Limb (tissue), 2 donors: ENCODE measurements at regions not wholly inside any gene's neighbourhood (a gene's known extent, or its start where the extent isn't known, plus 50 kb on each side); places are given as distances from the start of the nearest gene placed in this dataset.

ENCODE experiments used
- DNase-seq, 2 donors: peaks; one replicate each; pipeline ENCODE4 v3.0.0-alpha.2; 2016; ENCODE audit errors: extremely low spot score in 2 of 2

DNA sequence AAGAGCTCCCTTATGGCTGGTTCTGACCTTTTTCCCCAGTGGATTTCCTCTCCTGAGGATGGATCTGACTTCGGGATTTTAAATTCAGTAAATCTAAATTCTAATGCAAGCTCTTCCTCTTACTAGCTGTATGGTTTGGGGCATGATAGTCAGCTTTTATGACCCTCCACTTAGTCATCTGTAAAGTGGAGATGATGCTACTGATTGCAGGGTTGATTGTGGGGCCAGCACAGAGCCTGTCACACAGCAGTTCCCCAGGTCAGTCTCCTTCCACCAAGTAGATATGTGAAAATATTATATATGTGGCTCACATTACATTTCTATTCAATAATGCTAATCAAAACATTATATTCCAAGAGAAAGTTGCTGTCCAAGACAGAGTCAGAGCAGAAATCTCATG, 141.3 kb upstream of the UBE2E1 start:
- DNase-seq = no peak

DNA sequence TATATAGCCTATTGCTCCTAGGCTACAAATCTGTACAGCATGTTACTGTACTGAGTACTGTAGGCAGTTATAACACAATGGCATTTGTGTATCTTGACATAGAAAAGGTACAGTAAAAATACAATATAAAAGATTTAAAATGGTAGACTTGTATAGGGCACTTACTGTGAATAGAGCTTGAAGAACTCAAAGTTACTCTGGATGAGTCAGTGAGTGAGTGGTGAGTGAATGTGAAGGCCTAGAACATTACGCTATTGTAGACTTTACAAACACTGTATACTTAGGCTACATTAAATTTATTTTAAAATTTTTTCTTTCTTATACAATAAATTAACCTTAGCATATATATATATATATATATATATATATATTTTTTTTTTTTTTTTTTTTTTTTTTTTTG, 140.0 kb upstream of the UBE2E1 start:
- no peak for DNase-seq

DNA sequence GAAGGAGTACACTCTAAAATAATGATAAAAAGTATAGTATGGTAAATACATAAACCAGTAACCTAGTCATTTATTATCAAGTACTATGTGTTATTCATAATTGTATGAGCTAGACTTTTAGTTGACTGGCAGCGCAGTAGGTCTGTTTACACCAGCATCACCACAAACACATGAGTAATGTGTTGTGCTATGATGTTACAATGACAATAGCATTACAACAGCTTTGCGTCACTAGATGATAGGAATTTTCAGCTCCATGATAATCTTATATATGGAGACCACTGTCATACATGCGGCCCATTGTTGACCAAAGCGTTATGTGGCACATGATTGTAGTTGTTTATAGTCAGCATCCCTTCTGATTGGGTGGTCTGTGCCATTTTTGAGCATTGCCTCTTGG, 138.9 kb upstream of the UBE2E1 start:
- no peak for DNase-seq

DNA sequence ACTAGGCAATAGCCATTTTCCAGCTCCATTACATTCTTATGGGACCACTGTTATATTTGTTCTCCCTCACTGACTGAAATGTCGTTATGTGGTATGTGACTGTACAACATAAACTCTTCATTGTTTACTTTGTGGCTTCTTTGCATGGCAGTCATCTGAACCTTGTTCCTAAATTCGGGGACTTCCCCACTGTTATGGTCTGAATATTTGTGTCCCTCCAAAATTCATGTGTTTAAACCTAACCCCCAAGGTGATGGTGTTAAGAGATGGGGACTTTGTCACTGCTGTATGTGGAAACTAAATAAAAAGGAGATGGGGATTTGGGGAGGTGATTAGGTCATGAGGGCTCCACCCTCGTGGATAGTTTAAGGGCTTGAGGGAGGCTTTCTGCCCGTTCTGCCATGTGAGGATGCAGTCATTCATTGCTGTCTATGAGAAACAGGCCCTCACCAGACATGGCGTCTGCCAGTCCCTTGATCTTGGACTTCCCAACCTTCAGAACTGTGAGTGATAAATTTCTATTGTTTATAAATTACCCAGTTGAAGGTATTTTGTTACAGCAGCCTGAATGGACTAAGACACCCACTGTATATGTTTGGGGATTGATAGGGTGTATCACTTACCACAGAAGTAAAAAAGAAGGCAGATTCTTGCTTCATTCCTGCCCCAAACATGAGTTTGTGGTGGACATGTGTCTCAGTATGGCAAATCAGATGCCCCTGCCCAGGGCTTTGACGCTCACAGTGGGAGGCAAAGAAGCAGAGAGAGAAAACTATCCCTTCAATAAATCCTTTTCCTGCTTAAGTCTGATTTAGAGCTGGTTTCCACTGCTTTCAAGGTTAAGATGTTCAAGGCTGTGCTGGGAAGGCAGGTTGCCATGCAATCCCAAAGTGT, 138.0 kb upstream of the UBE2E1 start:
- no peak for DNase-seq

DNA sequence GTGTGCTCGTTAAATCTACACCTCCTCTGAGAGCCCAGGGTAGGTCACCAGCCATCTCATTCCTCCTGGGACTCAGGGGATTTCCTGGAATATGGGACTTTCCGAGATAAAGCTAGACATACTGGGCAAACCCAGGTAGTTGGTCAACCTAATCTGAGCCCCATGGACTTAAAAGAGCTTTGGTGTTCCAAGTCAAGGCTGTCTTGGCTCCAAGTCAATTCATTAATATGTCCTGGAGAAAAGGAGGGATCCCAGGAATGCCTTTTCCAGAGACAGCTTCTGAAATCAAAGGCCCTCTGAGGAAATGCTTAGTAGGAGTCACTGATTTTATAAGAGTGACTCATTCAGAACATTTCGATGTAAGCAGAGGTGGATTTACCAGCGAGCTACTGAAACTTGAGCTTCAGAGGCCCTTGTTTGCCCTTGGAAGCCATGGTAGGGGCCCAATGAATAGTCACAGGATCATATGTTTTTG, 137.3 kb upstream of the UBE2E1 start:
- no peak for DNase-seq

DNA sequence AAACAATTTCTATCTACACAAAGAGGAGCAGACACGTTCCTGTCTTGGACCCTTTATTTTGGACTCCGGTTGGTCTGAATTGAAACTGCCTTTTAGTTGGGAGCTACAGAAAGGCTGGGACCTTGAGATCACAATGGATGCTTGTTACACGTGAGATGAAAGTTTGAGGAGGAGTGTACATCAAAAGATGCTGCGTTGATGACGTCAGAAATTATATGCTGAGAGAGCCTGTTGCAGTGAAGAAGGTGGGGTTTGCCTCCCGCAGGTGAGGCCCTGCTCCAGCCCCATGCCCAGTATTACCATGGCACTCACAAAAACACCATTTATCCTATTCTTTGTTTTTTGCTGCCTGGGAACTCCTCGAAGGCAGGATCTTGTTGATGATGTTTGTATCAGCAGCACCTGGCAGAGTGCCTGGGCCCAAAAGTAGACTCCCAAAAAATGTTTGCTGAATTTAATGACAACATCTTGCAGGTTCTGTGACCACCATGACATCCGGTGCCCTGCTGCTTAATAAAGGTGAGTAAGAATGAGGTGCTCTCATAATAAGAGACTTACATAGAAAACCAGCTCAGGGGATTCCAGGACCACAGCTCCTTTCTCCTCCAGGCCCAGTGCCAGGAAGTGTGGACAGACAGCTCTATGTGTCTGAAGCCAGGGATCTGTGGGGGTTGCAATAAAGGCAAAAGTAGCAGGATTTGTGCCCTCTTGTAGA, 136.1 kb upstream of the UBE2E1 start:
- DNase-seq = no peak

DNA sequence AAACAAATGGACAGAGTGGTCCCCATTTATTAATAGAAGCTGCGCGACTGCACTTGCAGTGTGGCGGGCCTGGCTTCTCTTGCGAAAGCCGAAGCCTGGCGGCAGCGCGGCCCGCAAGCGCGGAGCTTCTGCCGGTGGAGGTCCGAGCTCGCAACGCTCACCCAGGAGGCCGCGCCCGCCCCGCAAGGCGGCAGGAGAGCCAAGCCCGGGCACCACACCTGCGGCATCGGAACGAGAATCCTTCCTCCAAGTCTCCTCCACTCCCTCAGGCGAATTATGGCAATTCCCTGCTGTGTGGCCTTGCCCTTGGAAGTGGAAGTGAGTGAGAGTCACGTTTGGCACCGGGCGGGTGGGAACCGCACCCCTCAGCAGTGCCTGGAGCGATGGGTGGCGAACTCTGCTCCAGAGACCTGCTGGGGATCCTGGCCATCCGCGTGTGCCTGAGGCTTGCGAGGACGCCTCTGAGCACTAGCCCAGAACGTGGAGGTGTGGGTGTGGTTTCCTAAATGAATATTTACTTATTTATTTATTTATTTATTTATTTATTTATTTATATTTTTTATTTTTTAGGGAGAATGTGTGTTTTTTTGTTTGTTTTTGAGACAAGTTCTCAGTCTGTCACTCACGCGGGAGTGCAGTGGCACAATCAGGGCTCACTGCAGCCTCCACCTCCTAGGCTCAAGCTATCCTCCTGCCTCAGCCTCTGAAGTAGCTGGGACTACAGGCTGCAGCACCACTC, 133.7 kb upstream of the UBE2E1 start:
- DNase-seq = peak in 1 of 2 donors; percentile 54

DNA sequence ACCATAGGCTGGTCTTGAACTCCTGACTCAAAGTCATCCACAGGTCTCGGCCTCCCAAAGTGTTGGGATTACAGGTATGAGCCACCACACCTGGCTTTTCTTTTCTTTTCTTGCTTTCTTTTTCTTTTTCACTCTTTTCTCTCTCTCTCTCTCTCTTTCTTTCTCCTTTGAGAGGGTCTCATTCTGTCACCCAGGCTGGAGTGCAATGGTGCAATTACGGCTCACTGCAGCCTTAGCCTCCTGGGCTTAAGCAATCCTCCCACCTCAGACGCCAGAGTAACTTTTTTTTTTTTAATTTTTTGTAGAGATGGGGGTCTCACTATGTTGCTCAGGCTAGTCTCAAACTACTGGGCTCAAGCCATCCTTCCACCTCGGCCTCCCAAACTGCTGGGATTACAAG, 133.1 kb upstream of the UBE2E1 start:
- no peak for DNase-seq

DNA sequence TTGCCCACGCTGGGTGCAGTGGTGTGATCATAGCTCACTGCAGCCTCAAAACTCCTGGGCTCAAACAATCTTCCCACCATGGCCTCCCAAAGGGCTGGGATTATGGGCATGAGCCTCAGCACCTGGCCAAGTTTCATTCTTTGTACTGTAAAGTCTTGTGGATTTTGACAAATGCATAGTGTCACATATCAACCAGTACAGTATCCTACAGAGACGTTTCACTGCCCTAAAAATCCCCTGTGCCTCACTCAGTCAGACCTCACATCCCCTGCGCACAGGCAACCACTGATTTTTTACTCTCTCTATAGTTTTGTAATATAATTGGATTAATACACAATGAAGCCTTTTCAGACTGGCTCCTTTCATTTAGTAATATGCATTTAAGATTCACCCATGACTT, 130.7 kb upstream of the UBE2E1 start:
- DNase-seq = no peak

DNA sequence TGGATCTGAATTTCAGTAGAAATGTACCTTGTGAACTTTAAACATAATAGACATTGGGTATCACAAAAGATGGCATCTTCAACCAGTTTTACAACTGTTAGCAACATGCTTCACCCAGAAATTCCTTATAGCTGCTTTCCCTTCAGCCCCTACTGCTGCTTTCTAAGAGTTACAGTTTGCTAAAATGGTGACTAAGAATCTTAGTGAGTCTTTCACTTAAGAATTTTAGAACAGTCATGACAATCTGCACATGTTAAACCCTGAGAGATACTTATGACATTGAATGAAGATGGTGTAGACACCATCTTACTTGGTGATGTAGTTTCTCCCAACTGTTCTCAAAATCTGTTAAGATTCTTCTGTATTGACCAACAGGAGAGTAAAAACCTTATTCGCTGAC, 129.7 kb upstream of the UBE2E1 start:
- no peak for DNase-seq

DNA sequence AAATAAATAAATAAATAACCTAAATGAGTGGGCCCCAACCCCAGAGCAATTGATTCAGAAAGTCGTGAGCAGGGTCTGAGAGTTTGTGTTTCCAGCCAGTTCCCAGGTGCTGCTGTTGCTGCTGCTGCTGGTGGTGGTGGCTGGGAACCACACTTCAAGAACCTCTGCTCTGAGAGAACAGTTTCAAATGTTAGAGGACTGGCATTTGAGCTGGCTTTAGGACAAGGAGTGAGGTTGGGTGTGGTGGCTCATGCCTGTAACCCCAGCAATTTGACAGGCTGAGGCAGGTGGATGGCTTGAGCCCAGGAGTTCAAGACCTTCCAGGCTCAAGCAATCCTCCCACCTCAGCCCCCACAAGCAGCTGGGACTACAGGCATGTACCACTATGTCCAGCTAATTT, 123.1 kb upstream of the UBE2E1 start:
- no peak for DNase-seq

DNA sequence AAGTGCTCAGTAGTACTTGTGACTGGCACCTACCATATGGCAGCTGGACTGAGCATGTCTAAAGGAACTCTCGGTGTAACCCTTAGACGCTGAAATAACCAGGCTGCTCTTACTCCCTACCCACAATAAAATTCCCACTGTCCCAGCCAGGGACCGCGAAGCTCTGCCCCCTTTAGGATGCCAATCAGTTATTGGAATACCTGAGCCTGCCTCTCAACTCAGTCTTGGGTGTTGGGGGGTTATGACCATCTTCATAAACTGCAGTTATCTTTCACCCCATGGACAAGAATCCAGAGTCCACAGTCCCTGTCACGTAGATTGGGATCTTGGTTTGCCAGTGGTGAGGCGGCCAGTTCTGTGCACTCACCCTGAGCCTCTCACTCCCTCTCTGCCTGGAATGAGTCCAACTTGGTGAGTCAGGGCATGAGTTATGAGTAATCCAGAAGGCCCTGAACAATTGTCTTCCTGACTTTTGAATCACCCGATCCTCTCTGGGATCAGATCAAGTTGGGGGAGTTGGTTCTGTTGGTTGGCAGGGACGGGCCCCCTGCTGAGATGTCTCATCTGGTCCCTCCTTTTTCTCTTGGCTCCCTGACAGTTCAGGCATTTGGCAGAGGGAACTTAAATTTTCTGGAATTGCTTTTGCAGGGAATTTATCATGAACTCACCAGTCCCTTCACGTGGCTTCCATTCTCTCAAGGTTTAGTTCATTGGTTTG, 120.1 kb upstream of the UBE2E1 start:
- peak; percentile 48 to 71 for DNase-seq

DNA sequence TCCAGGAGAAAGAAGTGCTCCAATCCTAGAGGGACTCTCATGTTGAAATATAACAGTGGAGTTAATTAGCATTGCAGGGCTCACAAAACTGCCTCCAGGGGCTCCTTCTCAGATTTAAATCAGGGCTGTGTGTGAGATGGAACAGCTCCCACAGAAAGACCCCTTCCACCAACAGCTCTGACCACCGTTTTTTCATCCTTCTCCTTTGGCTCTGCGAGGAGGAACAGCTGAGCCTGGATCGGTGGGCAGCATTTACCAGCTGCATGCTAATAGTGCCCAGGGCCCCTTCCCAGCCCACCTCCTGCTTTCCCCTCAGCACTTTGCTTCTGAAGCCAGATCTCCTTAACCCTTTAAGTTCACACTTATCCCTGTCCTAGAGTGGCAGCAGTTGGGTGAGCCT, 119.2 kb upstream of the UBE2E1 start:
- no peak for DNase-seq

DNA sequence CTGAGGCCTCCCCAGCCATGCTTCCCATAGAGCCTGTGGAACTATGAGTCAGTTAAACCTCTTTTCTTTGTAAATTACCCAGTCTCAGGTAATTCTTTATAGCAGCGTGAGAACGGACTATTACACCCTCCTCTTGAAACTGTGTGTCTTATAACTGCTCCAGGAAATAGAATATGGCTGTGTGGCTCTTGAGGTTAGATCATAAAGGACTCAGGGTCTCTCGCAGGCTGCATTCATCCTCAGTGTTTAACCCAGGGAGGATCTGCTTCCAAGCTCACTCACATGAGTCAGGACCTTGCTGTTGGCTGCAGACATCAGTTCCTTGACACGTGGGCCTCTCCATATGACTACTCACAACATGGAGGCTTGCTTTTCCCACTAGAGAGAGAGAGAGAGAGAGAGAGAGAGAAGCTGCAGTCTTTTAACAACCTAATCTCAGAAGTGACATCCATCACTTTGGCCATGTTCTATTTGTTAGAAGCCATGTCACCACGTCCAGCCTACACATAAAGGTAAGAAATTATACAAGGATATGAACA, 114.3 kb upstream of the UBE2E1 start:
- no peak for DNase-seq

DNA sequence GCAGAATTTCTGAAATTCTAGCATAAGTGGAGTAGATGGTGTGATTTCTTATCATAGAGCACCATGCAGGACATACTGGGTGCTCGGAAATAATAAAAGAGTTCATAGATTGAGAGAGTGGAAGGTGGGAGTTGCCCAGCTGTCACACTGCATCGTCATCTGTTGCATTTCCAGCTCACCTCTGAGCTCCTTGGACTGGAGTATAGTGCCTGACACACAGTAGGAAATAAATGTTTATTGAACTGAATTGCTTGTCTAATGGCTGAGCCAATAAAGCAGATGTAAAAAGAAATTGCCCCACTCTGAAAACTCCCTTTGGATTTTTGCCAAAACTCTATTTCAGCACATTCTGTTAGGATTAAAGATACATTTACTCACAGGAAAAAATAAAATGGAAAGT, 108.9 kb upstream of the UBE2E1 start:
- no peak for DNase-seq

DNA sequence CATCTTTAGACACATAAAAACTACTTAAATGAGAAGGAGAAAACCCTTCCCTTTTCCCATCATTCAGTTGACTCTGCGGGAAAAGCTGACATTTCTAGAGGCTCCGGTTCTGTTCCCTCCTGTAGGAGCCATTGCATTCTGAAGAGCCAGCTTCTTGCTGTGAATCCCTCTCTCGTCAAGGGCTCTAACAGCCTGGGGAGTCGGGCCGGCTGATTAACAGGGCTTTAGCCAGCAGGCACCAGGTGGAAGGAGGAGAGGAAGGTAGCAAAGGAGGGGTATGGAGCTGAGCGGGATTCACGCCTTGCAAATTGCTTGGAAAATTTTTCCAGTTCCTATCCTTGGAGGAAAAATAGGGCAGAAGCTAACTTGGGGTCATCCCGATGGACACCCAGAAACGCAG, 108.3 kb upstream of the UBE2E1 start:
- DNase-seq = no peak

DNA sequence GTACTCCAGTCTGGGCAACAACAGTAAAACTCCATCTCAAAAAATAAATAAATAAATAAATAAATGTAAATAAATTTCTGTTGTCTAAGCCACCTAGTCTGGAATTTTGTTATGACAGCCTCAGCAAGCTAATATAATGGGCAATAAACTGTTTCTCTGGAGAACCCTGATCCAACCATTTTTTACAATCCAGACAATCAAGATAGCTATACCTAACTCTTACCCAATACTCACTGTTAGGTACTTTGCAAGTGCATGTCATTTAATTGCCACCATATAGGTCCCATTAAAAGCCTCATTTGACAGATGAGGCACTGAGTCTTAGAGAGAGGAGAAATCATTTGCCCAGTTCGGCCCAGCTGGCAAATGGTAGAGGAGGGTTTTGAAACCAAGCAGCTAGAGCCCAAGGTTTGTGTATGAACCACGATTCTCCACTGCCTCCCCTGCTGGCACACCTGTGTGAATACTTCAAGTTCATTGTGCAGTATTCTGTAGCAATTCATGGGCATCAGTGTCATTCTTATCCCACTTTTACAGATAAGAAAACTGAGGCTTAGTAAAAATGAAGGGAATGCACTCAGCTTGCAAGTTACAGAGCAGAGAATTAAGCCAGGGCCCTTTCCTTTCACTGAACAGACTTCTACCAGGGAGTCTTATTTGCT, 107.0 kb upstream of the UBE2E1 start:
- DNase-seq = no peak

DNA sequence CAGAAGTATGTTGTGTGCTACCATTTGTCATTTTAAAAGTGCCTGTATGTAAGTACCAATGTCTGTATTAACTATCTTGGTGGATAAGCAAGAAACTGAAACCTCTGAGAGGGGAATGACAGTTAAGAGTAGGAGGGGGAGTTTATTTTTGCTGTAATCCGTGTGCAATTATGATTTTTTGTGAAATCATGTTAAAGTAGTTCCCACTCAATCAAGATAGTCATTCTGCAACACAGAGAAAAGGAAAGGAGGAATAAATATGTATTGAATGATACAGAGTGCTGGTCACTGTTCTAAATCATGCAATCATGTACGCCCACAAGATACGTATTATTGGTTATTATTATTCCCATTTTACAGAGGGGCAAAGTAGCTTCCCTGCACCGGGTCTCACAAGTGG, 105.1 kb upstream of the UBE2E1 start:
- DNase-seq = no peak

DNA sequence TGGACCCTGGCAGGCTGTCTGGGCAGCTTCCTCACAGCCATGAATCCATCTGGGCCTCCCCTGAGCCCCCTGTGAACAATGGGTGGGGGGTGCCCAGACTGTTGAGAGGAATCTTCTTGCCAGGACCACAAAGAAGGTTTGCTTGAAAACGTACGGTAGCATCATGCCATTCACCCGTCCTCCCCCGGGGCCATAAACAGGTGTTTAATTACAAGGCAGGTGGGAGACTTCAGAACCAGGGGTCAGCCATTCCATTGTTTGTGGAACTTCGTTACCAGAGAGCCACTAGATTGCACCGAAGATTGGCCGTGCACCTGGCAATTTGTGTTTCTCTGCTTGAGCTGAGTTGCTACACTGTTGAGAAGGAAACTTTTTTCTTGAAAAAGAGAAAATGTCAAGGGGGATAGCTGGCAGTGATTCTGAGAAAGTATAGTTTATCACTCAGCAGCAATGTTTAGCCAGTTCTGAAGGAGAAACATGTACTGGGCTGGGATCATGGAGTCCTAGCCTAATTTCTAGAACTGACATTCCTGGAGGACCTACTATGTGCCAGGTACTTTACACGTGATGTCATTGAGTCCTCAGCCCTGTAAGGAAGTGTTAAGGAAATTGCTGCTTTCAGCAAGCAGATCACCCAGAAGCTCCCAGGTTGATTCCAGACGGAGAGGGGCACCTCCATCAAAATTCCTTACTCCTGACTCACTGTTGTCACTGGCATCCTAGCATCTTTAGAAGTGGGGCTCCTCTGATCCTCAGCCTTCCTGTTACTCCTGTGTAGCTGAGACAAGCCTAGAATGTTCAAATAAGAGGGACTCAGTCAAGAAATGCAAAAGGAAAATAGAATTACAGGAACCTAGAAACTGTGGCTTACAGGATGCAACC, 103.8 kb upstream of the UBE2E1 start:
- DNase-seq = no peak

DNA sequence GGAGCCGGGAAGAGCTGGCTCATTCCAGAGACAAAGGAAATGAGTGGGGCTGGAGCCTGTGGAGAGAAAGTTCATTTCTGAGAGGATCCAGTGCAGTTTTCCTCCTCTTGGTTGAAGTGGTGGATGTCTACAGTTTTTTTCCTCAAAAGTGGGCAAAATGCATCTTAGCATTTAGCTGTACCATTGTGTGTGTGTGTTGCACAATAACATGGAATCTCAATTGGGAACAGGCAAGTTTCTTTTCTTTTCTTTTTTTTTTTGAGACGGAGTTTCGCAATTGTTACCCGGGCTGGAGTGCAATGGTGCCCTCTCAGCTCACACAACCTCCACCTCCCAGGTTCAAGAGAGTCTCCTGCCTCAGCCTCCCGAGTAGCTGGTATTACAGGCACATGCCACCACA, 101.5 kb upstream of the UBE2E1 start:
- no peak for DNase-seq
